Esophagus mucosa (tissue), 1 donor: ENCODE measurements at regions not wholly inside any gene's neighbourhood (a gene's known extent, or its start where the extent isn't known, plus 50 kb on each side); places are given as distances from the start of the nearest gene placed in this dataset.
"Not testable (repeated sequence)": the region's sequence is repeated elsewhere in the genome, so short reads cannot be mapped to it uniquely, and the experiment has no call there.

Experiments used
- ATAC-seq: fragments of 200-7000 bp; cut with Tn5 transposase; one replicate; pipeline ENCODE4 v1.9.1; 2020
- donor health status: DM: yes; HTN: yes; CAD: no.

- not testable (repeated sequence) for ATAC-seq
Observed at GRCh38 chr9:31937737-31938136, 446.7 kb upstream of the ACO1 start.

DNA sequence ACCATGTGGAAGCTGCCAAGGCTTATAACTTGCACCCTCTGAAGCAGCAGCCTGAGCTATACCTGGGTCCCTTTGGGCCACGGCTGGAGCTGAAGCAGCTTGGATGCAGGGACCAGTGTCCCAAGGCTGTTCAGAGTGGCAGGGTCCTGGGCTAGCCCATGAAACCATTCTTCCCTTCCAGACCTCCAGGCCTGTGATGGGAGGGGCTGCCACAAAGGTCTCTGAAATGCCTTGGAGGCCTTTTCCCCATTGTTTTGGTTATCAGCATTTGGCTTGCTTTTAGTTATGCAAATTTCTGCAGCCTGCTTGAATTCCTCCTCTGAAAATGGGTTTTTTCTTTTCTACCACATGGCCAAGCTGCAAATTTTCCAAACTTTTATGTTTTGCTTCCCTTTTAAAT lies 433.7 kb upstream of the ACO1 start:
- ATAC-seq: no peak

- ATAC-seq: no peak
Observed at GRCh38 chr9:31958572-31958971, 425.9 kb upstream of the ACO1 start.

DNA sequence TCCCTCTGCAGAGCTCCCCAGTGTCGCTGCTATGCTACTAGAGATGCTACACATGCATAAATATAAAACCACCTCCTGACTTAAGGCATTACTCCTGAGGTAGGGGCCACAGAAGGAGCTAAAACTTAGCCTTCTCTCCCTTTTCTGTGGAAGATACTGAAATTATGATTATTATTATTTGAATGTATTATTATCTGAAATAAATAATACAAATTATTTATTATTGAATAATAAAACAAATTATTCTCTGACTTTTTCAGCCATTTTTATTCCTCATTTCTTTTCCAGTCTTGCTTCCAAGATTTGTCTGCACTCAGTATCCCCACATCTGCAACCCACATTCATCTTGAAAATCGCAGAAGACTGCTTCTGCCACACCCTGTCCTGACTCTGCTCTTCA lies 414.9 kb upstream of the ACO1 start:
- ATAC-seq: no peak

GRCh38 chr9:31983895-31984294 lies 400.5 kb upstream of the ACO1 start:
- ATAC-seq: no peak

DNA sequence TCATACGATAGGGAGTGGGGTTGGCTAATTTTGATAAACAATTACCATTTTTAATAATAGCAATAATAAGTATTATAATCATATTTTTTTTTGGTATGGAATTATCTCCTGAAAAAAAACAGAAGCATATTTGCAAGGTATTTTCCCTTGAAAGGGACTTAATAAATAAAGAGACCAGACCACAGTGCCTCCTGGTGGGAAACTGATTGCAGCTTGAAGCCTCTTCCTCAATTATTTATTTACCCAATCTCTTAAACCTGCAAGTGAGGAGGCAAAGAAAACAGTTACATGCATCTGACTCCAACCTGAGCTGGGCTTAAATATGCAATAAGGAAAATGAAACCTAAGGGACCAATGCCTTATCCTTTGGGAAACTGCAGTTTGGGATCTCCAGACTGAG lies 388.1 kb upstream of the ACO1 start:
- no peak for ATAC-seq

GRCh38 chr9:32004431-32005076 lies 379.9 kb upstream of the ACO1 start:
- no peak for ATAC-seq

- ATAC-seq: no peak
Observed at GRCh38 chr9:32010322-32010721, 374.1 kb upstream of the ACO1 start.

DNA sequence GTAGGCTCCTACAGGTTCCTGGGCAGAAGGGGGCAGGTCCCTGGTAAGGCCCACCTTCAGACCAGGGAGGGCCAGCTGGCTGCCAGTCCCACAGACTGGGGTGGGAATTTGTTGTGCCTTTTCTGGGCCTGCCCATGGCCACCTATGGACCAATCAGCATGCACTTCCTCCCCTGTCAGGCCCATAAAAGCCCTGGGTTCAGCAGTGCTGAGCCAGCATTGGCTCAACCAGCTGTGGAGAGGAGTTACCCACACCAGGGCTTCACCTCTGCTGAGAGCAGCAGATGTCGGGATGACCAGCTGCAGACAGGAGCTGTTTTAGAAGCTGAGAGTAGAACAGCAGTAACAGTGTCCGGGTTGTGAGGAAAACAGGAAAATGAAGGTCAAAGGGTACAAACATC lies 373.4 kb upstream of the ACO1 start:
- ATAC-seq: no peak

GRCh38 chr9:32015795-32016194 lies 368.6 kb upstream of the ACO1 start:
- ATAC-seq: no peak

- ATAC-seq: no peak
Observed at GRCh38 chr9:32045513-32045912, 338.9 kb upstream of the ACO1 start.

DNA sequence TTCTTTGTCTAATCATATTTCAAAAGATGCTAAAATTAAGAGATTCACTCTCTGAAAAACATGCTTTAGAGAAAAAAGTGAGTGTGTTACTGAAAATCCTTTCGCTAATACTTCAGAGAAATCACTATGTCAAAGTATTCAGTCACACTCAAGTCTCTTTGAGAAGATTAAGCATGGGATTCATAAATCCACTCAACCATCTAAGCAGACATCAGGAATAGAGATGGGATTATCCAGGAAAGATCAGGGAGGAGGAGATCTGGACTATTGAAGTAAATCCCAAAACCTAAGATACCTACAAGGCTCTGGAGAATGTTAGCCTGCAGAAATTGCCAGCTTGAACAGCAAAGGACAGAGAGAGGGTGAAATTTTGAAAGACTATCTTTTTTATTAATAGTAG lies 317.2 kb upstream of the ACO1 start:
- no peak for ATAC-seq

- no peak for ATAC-seq
Observed at GRCh38 chr9:32069169-32069813, 315.2 kb upstream of the ACO1 start.

- ATAC-seq: no peak
Observed at GRCh38 chr9:32069969-32070368, 314.5 kb upstream of the ACO1 start.

- ATAC-seq: no peak
Observed at GRCh38 chr9:32072570-32072969, 311.9 kb upstream of the ACO1 start.

GRCh38 chr9:32092031-32092430 lies 292.4 kb upstream of the ACO1 start:
- ATAC-seq: no peak

- no peak for ATAC-seq
Observed at GRCh38 chr9:32117291-32117690, 267.2 kb upstream of the ACO1 start.

DNA sequence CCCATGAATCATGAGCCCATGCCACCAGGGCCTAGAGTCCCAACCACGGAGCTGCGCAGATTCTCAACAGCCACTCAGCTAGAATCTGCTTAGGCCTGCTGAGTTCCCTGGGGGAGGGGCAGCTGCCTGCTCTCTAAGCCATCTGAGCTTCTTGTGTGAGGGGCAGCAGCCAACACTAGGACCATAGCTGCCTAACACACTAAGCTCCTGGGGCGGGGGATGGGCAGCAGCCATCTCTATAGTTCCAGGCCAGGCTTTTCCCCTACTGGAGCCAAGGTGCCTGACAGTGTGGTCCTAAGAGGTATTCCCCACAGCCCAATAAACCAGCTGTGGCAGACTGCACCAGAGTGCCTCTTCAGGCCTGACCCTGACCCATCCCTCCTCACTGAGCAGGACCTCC lies 255.9 kb upstream of the ACO1 start:
- ATAC-seq: no peak

DNA sequence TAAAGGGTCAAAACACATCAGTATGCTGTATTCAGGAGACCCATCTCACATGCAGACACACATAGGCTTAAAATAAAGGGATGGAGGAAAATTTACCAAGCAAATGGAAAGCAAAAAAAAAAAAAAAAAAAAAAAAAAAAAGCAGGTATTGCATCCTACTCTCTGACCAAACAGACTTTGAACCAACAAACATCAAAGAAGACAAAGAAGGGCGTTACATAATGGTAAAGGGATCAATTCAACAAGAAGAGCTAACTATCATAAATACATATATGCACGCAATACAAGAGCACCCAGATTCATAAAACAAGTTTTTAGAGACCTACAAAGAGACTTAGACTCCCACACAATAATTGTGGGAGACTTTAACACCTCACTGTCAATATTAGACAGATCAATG lies 253.7 kb upstream of the ACO1 start:
- ATAC-seq: not testable (repeated sequence)

GRCh38 chr9:32136700-32137339 lies 247.6 kb upstream of the ACO1 start:
- no peak for ATAC-seq

DNA sequence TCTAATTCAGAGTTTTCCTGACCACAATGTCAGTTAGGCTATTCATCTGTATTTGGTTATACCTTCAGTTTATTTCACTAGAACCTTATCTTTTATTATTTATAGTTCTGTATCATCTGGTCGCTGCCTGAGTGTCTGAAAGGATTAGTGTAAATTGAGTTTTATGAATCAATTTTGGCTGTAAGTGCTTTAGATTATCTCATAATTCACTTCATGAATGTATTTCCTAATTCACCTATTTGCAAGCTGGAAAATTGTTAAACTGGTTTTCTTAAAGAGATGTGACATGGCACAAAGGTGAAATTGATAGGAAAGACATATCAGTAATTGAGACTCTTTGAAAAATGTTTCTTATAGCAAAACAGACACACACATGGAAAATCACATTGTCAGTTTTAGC lies 242.4 kb upstream of the ACO1 start:
- ATAC-seq: no peak

GRCh38 chr9:32148553-32148952 lies 235.9 kb upstream of the ACO1 start:
- not testable (repeated sequence) for ATAC-seq

DNA sequence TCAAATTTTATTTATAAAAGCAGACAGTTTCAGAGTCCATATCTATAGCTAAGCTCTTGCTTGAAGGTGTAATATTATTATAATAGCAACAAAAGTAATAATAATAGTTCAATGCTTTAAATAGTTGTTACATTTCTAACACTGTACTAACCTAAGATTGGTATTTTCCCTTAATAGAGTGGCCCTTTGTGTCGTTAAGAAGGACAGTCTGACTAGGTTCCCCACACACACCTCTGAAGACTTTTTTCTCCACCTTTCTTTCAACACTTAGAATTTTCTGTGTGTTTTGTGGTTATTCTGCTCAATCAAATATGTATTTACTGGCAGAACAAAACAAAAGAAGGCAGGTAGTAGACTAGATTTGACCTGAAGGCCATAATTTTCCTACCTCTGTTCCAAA lies 223.2 kb upstream of the ACO1 start:
- no peak for ATAC-seq

GRCh38 chr9:32161720-32162119 lies 222.7 kb upstream of the ACO1 start:
- ATAC-seq: no peak
